Keratinocyte (primary cell): ENCODE measurements at regions not wholly inside any gene's neighbourhood (a gene's known extent, or its start where the extent isn't known, plus 50 kb on each side); places are given as distances from the start of the nearest gene placed in this dataset.

ENCODE experiments used
- CTCF ChIP-seq, 3 experiments: IDR thresholded peaks in 1 of 3; conservative IDR thresholded peaks in 1 of 3; optimal IDR thresholded peaks in 1 of 3; 2 replicates in 2 of 3; 3 replicates in 1 of 3; pipeline versions ENCODE3 to v1.5.1; 2011; ENCODE audit warnings: low read length in 3 of 3, mild to moderate bottlenecking in 3 of 3, moderate library complexity in 2 of 3, control low read depth in 1 of 3, inconsistent platforms in 1 of 3; ENCODE audit not compliant: insufficient read depth in 2 of 3; ENCODE audit errors: extremely low read depth in 1 of 3
- EZH2 ChIP-seq: IDR thresholded peaks from one replicate; pipeline ENCODE4 v1.6.1; 2012; ENCODE audit warnings: inconsistent platforms, mild to moderate bottlenecking, low read length, moderate library complexity

- TF ChIP-seq CTCF (optimal IDR thresholded peaks at IDR 0.05 in 1 of 3, IDR thresholded peaks at IDR 0.05 in 1 of 3, conservative IDR thresholded peaks at IDR 0.05 in 1 of 3; ENCODE audit: extremely low read depth in 1 of 3, insufficient read depth in 2 of 3, low read length in 3 of 3) (no peak), EZH2 (no peak)
These were observed 64.3 kb upstream of the PLEKHA5 start for GRCh38 chr12:19065223-19065622.
